Fibroblast of the aortic adventitia (primary cell): ENCODE measurements at regions not wholly inside any gene's neighbourhood (a gene's known extent, or its start where the extent isn't known, plus 50 kb on each side); places are given as distances from the start of the nearest gene placed in this dataset.

ENCODE experiments used
- DNase-seq: peaks from one replicate; pipeline ENCODE4 v3.0.0-alpha.2; 2010; ENCODE audit warnings: low read depth
- H3K4me3 ChIP-seq: 2 replicates; pipeline ENCODE4 v1.5.1; 2011; ENCODE audit warnings: low read depth, mild to moderate bottlenecking, control low read depth, low read length, moderate library complexity
- CTCF ChIP-seq: IDR thresholded peaks from 2 replicates; pipeline ENCODE4 v1.5.1; 2011; ENCODE audit warnings: mild to moderate bottlenecking, low read length, control low read depth, inconsistent platforms; ENCODE audit not compliant: insufficient read depth

GRCh38 chr4:8688041-8688907 is 95.7 kb downstream of the CPZ start:
- TF ChIP-seq CTCF = peak; percentile 20
- H3K4me3 ChIP-seq = no peak overlapping the region
- no peak for DNase-seq

- no peak for DNase-seq
- H3K4me3 ChIP-seq = no peak overlapping the region
- TF ChIP-seq CTCF = no peak
Observed at GRCh38 chr4:8687083-8687482, 94.5 kb downstream of the CPZ start.

GRCh38 chr4:8685831-8686230 is 93.3 kb downstream of the CPZ start:
- no peak overlapping the region for H3K4me3 ChIP-seq
- TF ChIP-seq CTCF = no peak
- no peak for DNase-seq

- no peak for TF ChIP-seq CTCF
- DNase-seq = no peak
- H3K4me3 ChIP-seq = no peak overlapping the region
Observed at GRCh38 chr4:8683462-8683861, 90.9 kb downstream of the CPZ start.

GRCh38 chr4:8682725-8683124 is 90.2 kb downstream of the CPZ start:
- no peak for TF ChIP-seq CTCF
- no peak for DNase-seq
- no peak overlapping the region for H3K4me3 ChIP-seq

GRCh38 chr4:8682296-8682695 is 89.7 kb downstream of the CPZ start:
- DNase-seq = no peak
- no peak overlapping the region for H3K4me3 ChIP-seq
- no peak for TF ChIP-seq CTCF

GRCh38 chr4:8681391-8681790 is 88.8 kb downstream of the CPZ start:
- no peak for DNase-seq
- no peak for TF ChIP-seq CTCF
- no peak overlapping the region for H3K4me3 ChIP-seq
